Skeletal muscle tissue (tissue), 3 donors: ENCODE measurements at regions not wholly inside any gene's neighbourhood (a gene's known extent, or its start where the extent isn't known, plus 50 kb on each side); places are given as distances from the start of the nearest gene placed in this dataset.

Experiments used
- H3K27ac ChIP-seq: one replicate; pipeline ENCODE4 v1.7.0; 2013; ENCODE audit warnings: mild to moderate bottlenecking, low read depth, low read length, inconsistent platforms
- H3K27me3 ChIP-seq, 3 donors: one replicate each; pipeline ENCODE4 v1.7.0; 2013; ENCODE audit warnings: low read length in 3 of 3; ENCODE audit not compliant: control insufficient read depth in 3 of 3, insufficient read depth in 3 of 3
- H3K36me3 ChIP-seq, 3 donors: one replicate each; pipeline ENCODE4 v1.7.0; 2013; ENCODE audit warnings: low read length in 3 of 3; ENCODE audit not compliant: control insufficient read depth in 3 of 3, insufficient read depth in 3 of 3
- H3K4me1 ChIP-seq, 3 donors: one replicate each; pipeline ENCODE4 v1.7.0; 2013; ENCODE audit warnings: low read length in 3 of 3, mild to moderate bottlenecking in 3 of 3; ENCODE audit not compliant: control insufficient read depth in 3 of 3, insufficient read depth in 3 of 3
- H3K4me3 ChIP-seq, 3 donors: one replicate each; pipeline ENCODE4 v1.7.0; 2013; ENCODE audit warnings: low read length in 3 of 3
- H3K9ac ChIP-seq, 3 donors: one replicate each; pipeline ENCODE4 v1.7.0; 2013; ENCODE audit warnings: low read length in 3 of 3, mild to moderate bottlenecking in 3 of 3, moderate library complexity in 2 of 3, low read depth in 1 of 3
- H3K9me3 ChIP-seq, 3 donors: one replicate each; pipeline ENCODE4 v1.7.0; 2013; ENCODE audit warnings: low read length in 3 of 3; ENCODE audit not compliant: control insufficient read depth in 3 of 3
- donor health status: Osteomylitis.

- Histone ChIP-seq H3K36me3 (no peaks in the 10 kb centered on the region), H3K27me3 (no peaks in the 10 kb centered on the region), H3K4me1 (peaks cover 31 to 39% (median 35%) of the 10 kb centered on the region in 3 donors), H3K9me3 (no peaks in the 10 kb centered on the region), H3K9ac (peak overlapping the region; percentile 17 to 78 (median 57)), H3K27ac (peak overlapping the region; percentile 88), H3K4me3 (peak overlapping the region in 1 of 3 donors; percentile 29)
Measured at GRCh38 chr17:77601054-77601979, 357.2 kb upstream of the TNRC6C start.

- Histone ChIP-seq H3K27ac (peak overlapping the region; percentile 88), H3K4me1 (peaks cover 31 to 41% (median 39%) of the 10 kb centered on the region in 3 donors), H3K27me3 (no peaks in the 10 kb centered on the region), H3K9me3 (no peaks in the 10 kb centered on the region), H3K36me3 (no peaks in the 10 kb centered on the region), H3K4me3 (peak overlapping the region; percentile 15 to 23 (median 23)), H3K9ac (peak overlapping the region; percentile 55 to 78 (median 57))
Measured at GRCh38 chr17:77602062-77602746, 356.3 kb upstream of the TNRC6C start.

- Histone ChIP-seq H3K36me3 (no peaks in the 10 kb centered on the region), H3K4me1 (peaks cover 31 to 41% (median 39%) of the 10 kb centered on the region in 3 donors), H3K9ac (peak overlapping the region in 2 of 3 donors; percentile 43 to 78), H3K4me3 (no peak overlapping the region), H3K27me3 (peaks cover 0 to 3% (median 0%) of the 10 kb centered on the region in 3 donors), H3K27ac (peak overlapping the region; percentile 88), H3K9me3 (no peaks in the 10 kb centered on the region)
Measured at GRCh38 chr17:77602883-77603640, 355.4 kb upstream of the TNRC6C start.

- H3K4me3 ChIP-seq: no peak overlapping the region
- no peaks in the 10 kb centered on the region for H3K36me3 ChIP-seq
- H3K27me3 ChIP-seq: peaks cover 2 to 9% (median 4%) of the 10 kb centered on the region in 3 donors
- H3K9ac ChIP-seq: no peak overlapping the region
- H3K4me1 ChIP-seq: peaks cover 31 to 41% (median 39%) of the 10 kb centered on the region in 3 donors
- H3K9me3 ChIP-seq: no peaks in the 10 kb centered on the region
- no peak overlapping the region for H3K27ac ChIP-seq
Measured at GRCh38 chr17:77604301-77604972, 354.1 kb upstream of the TNRC6C start.

- Histone ChIP-seq H3K27me3 (peaks cover 5 to 11% (median 6%) of the 10 kb centered on the region in 3 donors), H3K4me1 (peaks cover 31 to 41% (median 39%) of the 10 kb centered on the region in 3 donors), H3K27ac (no peak overlapping the region), H3K4me3 (no peak overlapping the region), H3K9me3 (no peaks in the 10 kb centered on the region), H3K36me3 (no peaks in the 10 kb centered on the region), H3K9ac (no peak overlapping the region)
Measured at GRCh38 chr17:77604973-77605313, 353.6 kb upstream of the TNRC6C start.

- Histone ChIP-seq H3K36me3 (no peaks in the 10 kb centered on the region), H3K9ac (peak overlapping the region in 1 of 3 donors; percentile 40), H3K4me3 (no peak overlapping the region), H3K27ac (no peak overlapping the region), H3K27me3 (peaks cover 5 to 13% (median 6%) of the 10 kb centered on the region in 3 donors), H3K4me1 (peaks cover 32 to 33% (median 32%) of the 10 kb centered on the region in 3 donors), H3K9me3 (no peaks in the 10 kb centered on the region)
Measured at GRCh38 chr17:77606146-77606864, 352.2 kb upstream of the TNRC6C start.

GRCh38 chr17:77606865-77607210 lies 351.7 kb upstream of the TNRC6C start:
- H3K4me1 ChIP-seq: peaks cover 27 to 29% (median 27%) of the 10 kb centered on the region in 3 donors
- no peak overlapping the region for H3K4me3 ChIP-seq
- no peaks in the 10 kb centered on the region for H3K36me3 ChIP-seq
- no peak overlapping the region for H3K27ac ChIP-seq
- H3K9me3 ChIP-seq: no peaks in the 10 kb centered on the region
- H3K27me3 ChIP-seq: peaks cover 5 to 18% (median 10%) of the 10 kb centered on the region in 3 donors
- H3K9ac ChIP-seq: no peak overlapping the region

- peaks cover 19 to 21% (median 20%) of the 10 kb centered on the region in 3 donors for H3K4me1 ChIP-seq
- no peak overlapping the region for H3K4me3 ChIP-seq
- H3K36me3 ChIP-seq: no peaks in the 10 kb centered on the region
- peaks cover 5 to 22% (median 18%) of the 10 kb centered on the region in 3 donors for H3K27me3 ChIP-seq
- no peak overlapping the region for H3K9ac ChIP-seq
- no peaks in the 10 kb centered on the region for H3K9me3 ChIP-seq
- no peak overlapping the region for H3K27ac ChIP-seq
Measured at GRCh38 chr17:77607606-77608005, 350.9 kb upstream of the TNRC6C start.

- Histone ChIP-seq H3K9ac (no peak overlapping the region), H3K4me1 (peaks cover 11 to 15% (median 13%) of the 10 kb centered on the region in 3 donors), H3K4me3 (no peak overlapping the region), H3K27ac (no peak overlapping the region), H3K27me3 (peaks cover 5 to 25% (median 22%) of the 10 kb centered on the region in 3 donors), H3K9me3 (no peaks in the 10 kb centered on the region), H3K36me3 (no peaks in the 10 kb centered on the region)
Measured at GRCh38 chr17:77608431-77608830, 350.1 kb upstream of the TNRC6C start.
